ENCODE measurements at regions not wholly inside any gene's neighbourhood (a gene's known extent, or its start where the extent isn't known, plus 50 kb on each side); places are given as distances from the start of the nearest gene placed in this dataset.

GRCh38 chr1:47569261-47569660 lies 131.4 kb downstream of the FOXD2 start:
- no peak for DNase-seq (ENCODE audit: low read depth)

GRCh38 chr1:47569681-47570470 lies 132.0 kb downstream of the FOXD2 start:
- no peaks in the 10 kb centered on the region for H3K9me3 ChIP-seq (ENCODE audit: control insufficient read depth, low read length)
- no peak overlapping the region for H3K4me3 ChIP-seq (ENCODE audit: low read length)
- H3K9ac ChIP-seq (ENCODE audit: low read length), result no peak overlapping the region
- H3K36me3 ChIP-seq (ENCODE audit: control insufficient read depth, insufficient read depth, low read length, severe bottlenecking), result no peaks in the 10 kb centered on the region
- DNase-seq (ENCODE audit: low read depth), result peak; percentile 88
- peaks cover 9% of the 10 kb centered on the region for H3K27me3 ChIP-seq (replicated peaks; ENCODE audit: control insufficient read depth, insufficient read depth, low read length)
- peaks cover 7% of the 10 kb centered on the region for H3K4me1 ChIP-seq (ENCODE audit: control insufficient read depth, insufficient read depth, low read length)

More at GRCh38 chr1:47569261-47569660, 131.4 kb downstream of the FOXD2 start:
- Histone ChIP-seq H3K36me3 (ENCODE audit: control insufficient read depth, insufficient read depth, low read length, severe bottlenecking) (no peaks in the 10 kb centered on the region), H3K4me3 (ENCODE audit: low read length) (no peak overlapping the region), H3K9ac (ENCODE audit: low read length) (no peak overlapping the region), H3K27me3 (replicated peaks; ENCODE audit: control insufficient read depth, insufficient read depth, low read length) (peaks cover 12% of the 10 kb centered on the region), H3K9me3 (ENCODE audit: control insufficient read depth, low read length) (no peaks in the 10 kb centered on the region), H3K4me1 (ENCODE audit: control insufficient read depth, insufficient read depth, low read length) (peaks cover 7% of the 10 kb centered on the region)

GRCh38 chr1:47571161-47571560 lies 133.3 kb downstream of the FOXD2 start:
- H3K9ac ChIP-seq (ENCODE audit: low read length), result no peak overlapping the region
- H3K9me3 ChIP-seq (ENCODE audit: control insufficient read depth, low read length), result no peaks in the 10 kb centered on the region
- H3K27me3 ChIP-seq (replicated peaks; ENCODE audit: control insufficient read depth, insufficient read depth, low read length), result peaks cover 12% of the 10 kb centered on the region
- H3K36me3 ChIP-seq (ENCODE audit: control insufficient read depth, insufficient read depth, low read length, severe bottlenecking), result no peaks in the 10 kb centered on the region
- H3K4me3 ChIP-seq (ENCODE audit: low read length), result no peak overlapping the region
- H3K4me1 ChIP-seq (ENCODE audit: control insufficient read depth, insufficient read depth, low read length), result peaks cover 7% of the 10 kb centered on the region
- no peak for DNase-seq (ENCODE audit: low read depth)

DNA sequence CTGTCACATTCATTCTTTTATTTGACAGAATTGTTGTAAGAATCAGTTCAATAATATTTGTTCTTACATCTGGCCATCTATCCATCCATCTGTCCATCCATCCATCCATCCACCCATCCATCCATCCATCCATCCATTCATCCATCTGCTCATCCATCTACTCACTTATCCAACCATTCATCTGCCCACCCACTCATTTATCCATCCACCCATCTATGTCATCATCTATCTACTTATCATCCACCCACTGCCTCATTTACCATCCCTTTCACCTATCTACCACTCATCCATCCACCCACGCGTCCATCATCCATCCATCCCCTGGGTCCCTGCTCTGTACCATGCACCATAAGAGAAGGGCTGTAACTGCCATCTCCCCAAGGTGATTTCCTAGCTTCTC lies 134.1 kb downstream of the FOXD2 start:
- Histone ChIP-seq H3K4me1 (ENCODE audit: control insufficient read depth, insufficient read depth, low read length) (peaks cover 7% of the 10 kb centered on the region), H3K36me3 (ENCODE audit: control insufficient read depth, insufficient read depth, low read length, severe bottlenecking) (no peaks in the 10 kb centered on the region), H3K27me3 (replicated peaks; ENCODE audit: control insufficient read depth, insufficient read depth, low read length) (peaks cover 11% of the 10 kb centered on the region), H3K9me3 (ENCODE audit: control insufficient read depth, low read length) (no peaks in the 10 kb centered on the region), H3K4me3 (ENCODE audit: low read length) (no peak overlapping the region), H3K9ac (ENCODE audit: low read length) (no peak overlapping the region)
- DNase-seq (ENCODE audit: low read depth), result no peak

DNA sequence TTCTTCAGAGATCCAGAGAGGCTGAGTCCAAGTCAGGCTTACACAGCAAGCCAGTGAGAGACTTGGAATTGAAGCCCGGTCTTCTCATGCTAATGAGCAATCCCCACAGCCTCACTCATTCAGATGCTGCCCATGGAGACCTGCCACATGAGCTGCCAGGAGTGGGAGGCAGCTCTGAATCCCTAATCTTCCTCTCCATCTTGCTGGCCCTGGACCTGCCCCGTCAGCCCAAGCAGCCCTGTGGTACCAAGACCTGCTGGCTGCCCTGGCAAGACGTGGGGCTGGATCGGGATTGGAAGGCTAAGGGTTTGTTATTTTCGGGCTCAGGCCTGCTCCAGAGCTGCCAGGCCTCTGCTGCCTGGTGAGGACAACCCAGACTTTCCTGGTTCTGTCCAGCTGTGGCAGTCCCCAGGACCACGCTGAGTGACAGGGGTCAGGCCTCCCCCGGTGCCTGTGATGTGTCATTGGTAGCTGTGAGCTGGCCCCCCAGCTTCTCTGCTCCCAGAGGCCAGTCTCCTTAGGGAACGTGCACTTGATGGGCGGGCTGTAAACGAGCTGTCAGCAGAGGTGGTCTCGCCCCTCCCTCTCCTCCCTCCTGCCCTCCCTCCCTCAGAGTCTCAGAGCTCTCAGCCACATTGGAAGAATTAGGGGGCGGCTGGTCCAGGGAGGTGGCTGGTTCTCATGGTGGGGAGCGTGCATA lies 135.0 kb downstream of the FOXD2 start:
- Histone ChIP-seq H3K9me3 (ENCODE audit: control insufficient read depth, low read length) (no peaks in the 10 kb centered on the region), H3K27me3 (replicated peaks; ENCODE audit: control insufficient read depth, insufficient read depth, low read length) (peaks cover 16% of the 10 kb centered on the region), H3K36me3 (ENCODE audit: control insufficient read depth, insufficient read depth, low read length, severe bottlenecking) (no peaks in the 10 kb centered on the region), H3K4me1 (ENCODE audit: control insufficient read depth, insufficient read depth, low read length) (peaks cover 7% of the 10 kb centered on the region), H3K9ac (ENCODE audit: low read length) (no peak overlapping the region), H3K4me3 (ENCODE audit: low read length) (no peak overlapping the region)
- no peak for DNase-seq (ENCODE audit: low read depth)

DNA sequence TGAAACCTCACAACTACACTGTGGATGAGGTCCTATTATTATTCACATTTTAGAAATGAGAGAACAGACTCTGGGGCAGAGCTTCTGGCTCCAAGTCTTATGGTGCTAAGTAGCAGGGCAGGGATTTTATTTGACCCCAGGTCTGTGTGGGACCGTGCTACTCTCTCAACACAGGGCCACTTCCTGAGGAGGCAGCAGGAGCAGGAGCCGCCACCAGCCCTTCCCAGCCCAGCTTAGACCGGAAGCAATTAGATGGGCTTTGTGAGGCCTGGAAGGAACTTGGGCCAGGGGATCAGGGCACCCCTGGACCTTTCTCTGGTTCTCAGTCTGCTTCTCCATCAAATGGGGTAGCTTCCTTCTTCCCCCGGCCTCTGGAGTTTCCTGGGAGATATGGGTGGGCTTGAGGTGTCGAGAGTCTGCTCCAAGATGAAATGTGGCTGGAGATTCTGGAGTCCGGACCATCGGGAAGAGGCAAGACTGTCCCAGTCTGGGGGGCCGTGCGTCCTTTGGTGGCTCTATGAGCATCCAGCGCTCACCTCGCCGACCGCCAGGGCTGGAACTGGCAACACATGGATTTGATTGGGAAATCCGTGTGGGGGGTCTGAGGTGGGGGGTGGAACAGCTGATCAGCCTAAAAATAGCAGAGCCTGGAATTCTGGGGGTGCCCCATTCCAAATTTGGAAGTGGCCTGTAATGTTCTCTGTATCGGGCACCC lies 136.8 kb downstream of the FOXD2 start:
- no peak for DNase-seq (ENCODE audit: low read depth)
- H3K4me1 ChIP-seq (ENCODE audit: control insufficient read depth, insufficient read depth, low read length), result peaks cover 1% of the 10 kb centered on the region
- no peaks in the 10 kb centered on the region for H3K9me3 ChIP-seq (ENCODE audit: control insufficient read depth, low read length)
- no peaks in the 10 kb centered on the region for H3K36me3 ChIP-seq (ENCODE audit: control insufficient read depth, insufficient read depth, low read length, severe bottlenecking)
- H3K27me3 ChIP-seq (replicated peaks; ENCODE audit: control insufficient read depth, insufficient read depth, low read length), result peaks cover 23% of the 10 kb centered on the region
- no peak overlapping the region for H3K4me3 ChIP-seq (ENCODE audit: low read length)
- no peak overlapping the region for H3K9ac ChIP-seq (ENCODE audit: low read length)

DNA sequence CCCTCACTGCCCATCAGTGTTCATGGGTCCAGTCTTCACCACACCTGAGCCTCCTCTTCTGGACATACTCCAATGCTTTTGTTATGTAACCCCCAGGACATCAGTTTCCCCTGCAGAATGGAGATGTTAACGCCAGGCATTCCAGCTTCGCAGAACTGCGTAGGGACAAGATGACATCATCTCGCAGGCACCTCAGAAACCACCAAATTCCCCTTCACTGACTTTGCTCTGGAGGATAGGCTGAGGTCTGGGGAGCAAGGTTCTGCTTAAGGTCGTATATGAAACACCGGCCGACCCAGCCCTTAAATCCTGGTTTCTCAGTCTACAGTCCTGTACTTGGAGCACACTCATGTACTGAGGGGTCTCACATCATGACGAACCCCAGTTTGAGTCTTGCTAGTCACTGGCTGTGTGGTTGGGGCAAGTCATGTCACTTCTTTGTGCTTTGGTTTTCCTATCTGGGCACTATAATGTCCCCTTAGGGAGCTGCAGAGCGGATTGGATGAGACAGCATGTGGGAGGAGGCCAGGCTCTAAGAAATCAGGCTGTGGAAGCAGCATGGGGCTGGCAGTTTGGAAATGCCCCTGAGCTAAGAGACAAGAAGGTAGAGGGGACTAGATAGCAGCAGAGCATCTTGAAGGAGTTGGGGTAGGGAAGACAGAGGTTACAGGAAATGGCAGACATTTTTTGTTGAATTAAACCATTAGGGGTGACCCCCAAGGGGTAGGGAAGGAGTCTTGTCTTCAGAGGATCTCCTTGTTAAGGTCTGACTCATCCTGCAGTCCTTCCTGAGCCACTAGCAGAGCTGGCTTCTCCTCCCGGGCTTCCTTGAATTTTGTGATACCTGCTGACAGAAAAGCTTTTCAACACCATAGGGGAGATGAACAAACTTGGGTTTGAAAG lies 138.3 kb downstream of the FOXD2 start:
- Histone ChIP-seq H3K9me3 (ENCODE audit: control insufficient read depth, low read length) (no peaks in the 10 kb centered on the region), H3K27me3 (replicated peaks; ENCODE audit: control insufficient read depth, insufficient read depth, low read length) (peaks cover 37% of the 10 kb centered on the region), H3K36me3 (ENCODE audit: control insufficient read depth, insufficient read depth, low read length, severe bottlenecking) (no peaks in the 10 kb centered on the region), H3K4me3 (ENCODE audit: low read length) (no peak overlapping the region), H3K9ac (ENCODE audit: low read length) (no peak overlapping the region), H3K4me1 (ENCODE audit: control insufficient read depth, insufficient read depth, low read length) (no peaks in the 10 kb centered on the region)
- peak; percentile 47 for DNase-seq (ENCODE audit: low read depth)

- Histone ChIP-seq H3K36me3 (ENCODE audit: control insufficient read depth, insufficient read depth, low read length, severe bottlenecking) (no peaks in the 10 kb centered on the region), H3K27me3 (replicated peaks; ENCODE audit: control insufficient read depth, insufficient read depth, low read length) (peaks cover 44% of the 10 kb centered on the region), H3K4me3 (ENCODE audit: low read length) (no peak overlapping the region), H3K9me3 (ENCODE audit: control insufficient read depth, low read length) (no peaks in the 10 kb centered on the region), H3K4me1 (ENCODE audit: control insufficient read depth, insufficient read depth, low read length) (no peaks in the 10 kb centered on the region), H3K9ac (ENCODE audit: low read length) (no peak overlapping the region)
- no peak for DNase-seq (ENCODE audit: low read depth)
Observed at GRCh38 chr1:47576758-47577115, 138.9 kb downstream of the FOXD2 start.

DNA sequence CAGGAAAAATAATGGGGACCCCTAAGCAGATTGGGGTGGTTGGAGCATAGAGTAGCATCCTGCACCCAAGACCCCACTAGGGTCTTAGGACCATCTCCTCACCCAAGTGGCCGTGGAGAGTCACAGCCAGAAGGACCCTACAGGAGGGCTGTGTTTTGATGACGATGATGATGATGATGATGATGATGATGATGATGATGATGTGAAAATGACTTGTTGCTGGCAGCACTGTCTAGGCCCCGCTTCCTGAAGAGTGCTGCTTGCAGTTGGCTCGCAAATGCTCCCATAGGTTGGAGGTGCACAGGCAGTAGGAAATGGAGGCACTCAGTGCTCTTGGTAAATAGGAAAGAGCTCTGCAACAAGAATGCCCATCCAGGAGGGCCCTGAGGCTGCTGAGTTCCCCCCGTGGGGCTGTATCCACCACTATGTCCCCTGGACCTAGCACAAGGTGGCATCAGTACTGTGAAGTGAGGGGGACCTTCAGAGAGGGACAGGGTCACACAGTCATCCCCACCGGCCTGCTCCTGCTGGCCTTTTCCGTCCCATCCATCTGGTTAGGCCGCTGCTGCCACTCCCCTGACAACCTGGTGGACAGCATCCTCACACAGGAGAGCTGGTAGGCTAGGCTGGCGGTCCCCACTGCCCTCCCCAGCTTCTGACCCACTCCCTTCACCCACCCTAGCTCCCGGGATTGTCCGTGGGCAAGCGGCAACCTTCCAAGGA lies 139.6 kb downstream of the FOXD2 start:
- H3K36me3 ChIP-seq (ENCODE audit: control insufficient read depth, insufficient read depth, low read length, severe bottlenecking), result no peaks in the 10 kb centered on the region
- no peak overlapping the region for H3K4me3 ChIP-seq (ENCODE audit: low read length)
- no peak for DNase-seq (ENCODE audit: low read depth)
- no peaks in the 10 kb centered on the region for H3K9me3 ChIP-seq (ENCODE audit: control insufficient read depth, low read length)
- H3K4me1 ChIP-seq (ENCODE audit: control insufficient read depth, insufficient read depth, low read length), result no peaks in the 10 kb centered on the region
- H3K9ac ChIP-seq (ENCODE audit: low read length), result no peak overlapping the region
- peaks cover 45% of the 10 kb centered on the region for H3K27me3 ChIP-seq (replicated peaks; ENCODE audit: control insufficient read depth, insufficient read depth, low read length)

DNA sequence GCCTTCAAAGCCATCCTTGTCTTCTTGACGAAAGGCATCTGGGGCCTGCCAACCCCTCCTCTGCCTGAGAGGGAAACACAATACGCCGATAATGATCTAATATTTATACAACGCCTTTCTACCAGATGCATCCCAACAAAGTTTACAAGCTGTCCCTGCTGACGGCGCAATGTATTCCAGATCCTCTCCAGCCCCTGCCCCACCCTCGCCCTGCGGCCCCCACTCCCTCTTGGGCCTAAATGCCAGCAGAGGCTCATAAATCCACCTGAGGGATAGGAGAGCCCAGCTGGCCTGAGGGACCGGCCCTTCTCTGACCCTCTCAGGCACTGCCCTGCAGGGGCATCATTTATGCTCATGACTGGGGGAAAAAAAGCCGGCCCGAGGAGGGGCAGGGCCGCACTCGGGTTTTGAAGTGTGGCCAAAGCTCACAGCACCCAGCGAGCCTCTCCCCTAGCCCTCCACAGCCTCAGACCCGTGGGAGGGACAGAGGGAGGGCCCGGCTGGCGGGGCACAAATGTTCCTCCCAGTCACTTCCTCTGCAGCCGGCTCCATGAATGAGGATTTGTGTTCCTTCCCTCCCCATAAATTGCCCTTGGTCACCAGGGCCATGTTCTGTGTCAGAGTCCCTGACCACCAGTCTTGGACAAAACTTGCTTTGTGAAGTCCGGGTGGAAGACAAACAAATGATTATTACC lies 140.3 kb downstream of the FOXD2 start:
- H3K9ac ChIP-seq (ENCODE audit: low read length), result no peak overlapping the region
- no peaks in the 10 kb centered on the region for H3K9me3 ChIP-seq (ENCODE audit: control insufficient read depth, low read length)
- peaks cover 45% of the 10 kb centered on the region for H3K27me3 ChIP-seq (replicated peaks; ENCODE audit: control insufficient read depth, insufficient read depth, low read length)
- H3K4me1 ChIP-seq (ENCODE audit: control insufficient read depth, insufficient read depth, low read length), result no peaks in the 10 kb centered on the region
- no peak overlapping the region for H3K4me3 ChIP-seq (ENCODE audit: low read length)
- H3K36me3 ChIP-seq (ENCODE audit: control insufficient read depth, insufficient read depth, low read length, severe bottlenecking), result no peaks in the 10 kb centered on the region
- DNase-seq (ENCODE audit: low read depth), result no peak

Measured in adipocyte (in vitro differentiated cells).